Small intestine (tissue), 7 donors: ENCODE measurements at regions not wholly inside any gene's neighbourhood (a gene's known extent, or its start where the extent isn't known, plus 50 kb on each side); places are given as distances from the start of the nearest gene placed in this dataset.

Experiments used
- DNase-seq, 2 donors: peaks; one replicate each; pipeline versions ENCODE4 v3.0.0 to v3.0.0-alpha.2; 2013
- FAIRE-seq: peaks from 2 replicates; lab custom pipeline; 2012; peaks lifted over from hg19 to GRCh38; lab: Jason Lieb, UNC
- H3K27ac ChIP-seq, 3 donors: one replicate each; pipeline ENCODE4 v1.5.1; 2013; ENCODE audit warnings: low read length in 2 of 3, mild to moderate bottlenecking in 2 of 3, control low read depth in 1 of 3, inconsistent platforms in 1 of 3, low read depth in 1 of 3, moderate library complexity in 1 of 3
- H3K27me3 ChIP-seq, 3 donors: one replicate each; pipeline ENCODE4 v1.6.1; 2013; ENCODE audit warnings: low read length in 3 of 3, inconsistent platforms in 1 of 3; ENCODE audit not compliant: control insufficient read depth in 3 of 3, insufficient read depth in 3 of 3
- H3K36me3 ChIP-seq, 3 donors: one replicate each; pipeline ENCODE4 v1.6.1; 2013; ENCODE audit warnings: low read length in 3 of 3, inconsistent platforms in 1 of 3, low read depth in 1 of 3, mild to moderate bottlenecking in 1 of 3, moderate library complexity in 1 of 3; ENCODE audit not compliant: control insufficient read depth in 3 of 3, insufficient read depth in 2 of 3
- H3K4me1 ChIP-seq, 3 donors: one replicate each; pipeline ENCODE4 v1.6.1; 2013; ENCODE audit warnings: low read length in 2 of 3, inconsistent platforms in 1 of 3, low read depth in 1 of 3, mild to moderate bottlenecking in 1 of 3, moderate library complexity in 1 of 3; ENCODE audit not compliant: control insufficient read depth in 3 of 3, insufficient read depth in 2 of 3
- H3K4me3 ChIP-seq, 3 donors: one replicate each; pipeline ENCODE4 v1.5.1; 2013; ENCODE audit warnings: low read length in 3 of 3, control low read depth in 1 of 3, inconsistent platforms in 1 of 3, low read depth in 1 of 3, mild to moderate bottlenecking in 1 of 3, moderate library complexity in 1 of 3
- H3K9me3 ChIP-seq, 2 donors: one replicate each; pipeline ENCODE4 v1.6.1; 2013; ENCODE audit warnings: low read depth in 1 of 2, low read length in 1 of 2; ENCODE audit not compliant: control insufficient read depth in 2 of 2, insufficient read depth in 1 of 2
- WGBS, 3 donors: extraction: QIAGEN DNeasy Blood & Tissue Kit; methylation state at CpG; one replicate each; pipeline ENCODE4 v1.1.7; 2013; 5-methylcytosine and 5-hydroxymethylcytosine counted together
- donor health status: healthy with polysubstance abuse.
- donor health status: control.
- donor health status: control.
- donor health status: Bipolar disorder and iron deficiency.
- donor health status: healthy.

DNA sequence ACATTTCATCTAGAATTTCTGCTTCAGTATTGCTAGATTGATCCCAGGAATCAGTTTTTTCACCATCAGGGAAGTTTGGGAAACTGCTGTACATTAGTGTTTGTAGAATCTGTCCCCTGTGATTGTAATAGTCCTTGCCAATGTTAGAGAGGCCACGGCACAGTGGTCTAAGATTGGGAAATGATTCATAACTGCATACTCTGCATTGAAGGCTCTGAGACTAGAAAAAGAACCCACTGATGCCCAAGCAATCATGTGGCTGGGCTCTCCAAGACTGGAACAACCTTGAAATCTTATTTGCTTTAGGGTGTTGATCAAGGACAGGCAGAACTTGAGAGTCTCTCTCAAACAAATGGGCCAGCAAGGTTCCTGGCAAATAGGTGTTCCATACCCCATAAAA, 245.6 kb upstream of the LRTM1 start:
- Histone ChIP-seq H3K4me3 (no peak overlapping the region), H3K36me3 (no peaks in the 10 kb centered on the region), H3K4me1 (no peaks in the 10 kb centered on the region), H3K9me3 (no peaks in the 10 kb centered on the region), H3K27ac (no peak overlapping the region), H3K27me3 (peaks cover 0 to 2% (median 0%) of the 10 kb centered on the region in 3 donors)
- DNase-seq = no peak
- 69 to 89% (median 82%) methylated on average over 1 of the region's 1 CpG for WGBS, 3 donors
- no peak for FAIRE-seq

DNA sequence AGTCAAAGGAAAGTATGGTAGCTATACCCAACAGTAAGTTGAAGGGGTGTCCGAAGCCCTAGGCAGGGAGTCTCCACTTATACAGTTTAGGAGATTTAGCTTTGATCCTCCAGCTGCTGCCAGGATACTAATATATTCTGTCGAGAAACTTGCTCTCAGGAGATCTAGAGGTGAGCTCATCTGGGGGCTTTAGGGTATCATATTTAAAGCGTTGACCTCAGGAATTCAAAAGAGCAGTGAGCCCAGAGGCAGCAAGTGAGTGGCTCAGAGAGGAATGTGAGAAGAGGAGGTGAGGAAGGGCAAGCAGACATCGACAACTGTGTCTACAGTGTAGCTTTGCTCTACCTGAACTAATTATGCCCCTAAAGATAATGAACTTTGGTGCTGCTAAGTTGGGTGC, 245.1 kb upstream of the LRTM1 start:
- H3K9me3 ChIP-seq = no peaks in the 10 kb centered on the region
- H3K27me3 ChIP-seq = peaks cover 0 to 2% (median 0%) of the 10 kb centered on the region in 3 donors
- DNase-seq (no peak), FAIRE-seq (no peak)
- no peak overlapping the region for H3K4me3 ChIP-seq
- 73 to 86% (median 85%) methylated on average over 4 of the region's 4 CpGs for WGBS, 3 donors
- no peak overlapping the region for H3K27ac ChIP-seq
- H3K4me1 ChIP-seq = peaks cover 0 to under 1% (median 0%) of the 10 kb centered on the region in 3 donors
- H3K36me3 ChIP-seq = no peaks in the 10 kb centered on the region

DNA sequence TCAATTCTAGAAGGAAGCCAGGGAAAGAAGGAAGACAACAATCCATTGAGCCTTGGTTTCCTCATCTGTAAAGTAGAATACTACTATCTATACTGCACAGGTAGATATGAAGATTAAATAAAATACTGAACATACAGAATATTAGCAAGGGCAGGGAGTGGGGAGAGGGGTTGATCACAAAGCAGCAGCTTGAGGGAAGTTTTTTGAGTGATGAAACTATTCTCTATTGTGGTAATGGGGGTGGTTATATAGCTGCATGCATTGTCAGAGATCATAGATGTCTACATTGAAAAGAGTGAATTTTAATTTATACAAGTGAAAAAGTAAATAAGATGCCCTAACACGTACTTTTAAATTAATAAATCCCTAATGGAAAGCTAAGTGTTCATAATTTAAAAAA, 242.6 kb upstream of the LRTM1 start:
- no peaks in the 10 kb centered on the region for H3K36me3 ChIP-seq
- DNase-seq (no peak), FAIRE-seq (no peak)
- peaks cover 0 to 2% (median 0%) of the 10 kb centered on the region in 3 donors for H3K27me3 ChIP-seq
- H3K27ac ChIP-seq = no peak overlapping the region
- no peaks in the 10 kb centered on the region for H3K9me3 ChIP-seq
- H3K4me3 ChIP-seq = no peak overlapping the region
- WGBS, 3 donors = 36 to 56% (median 44%) methylated on average over 1 of the region's 1 CpG
- H3K4me1 ChIP-seq = peaks cover 0 to 2% (median 0%) of the 10 kb centered on the region in 3 donors

DNA sequence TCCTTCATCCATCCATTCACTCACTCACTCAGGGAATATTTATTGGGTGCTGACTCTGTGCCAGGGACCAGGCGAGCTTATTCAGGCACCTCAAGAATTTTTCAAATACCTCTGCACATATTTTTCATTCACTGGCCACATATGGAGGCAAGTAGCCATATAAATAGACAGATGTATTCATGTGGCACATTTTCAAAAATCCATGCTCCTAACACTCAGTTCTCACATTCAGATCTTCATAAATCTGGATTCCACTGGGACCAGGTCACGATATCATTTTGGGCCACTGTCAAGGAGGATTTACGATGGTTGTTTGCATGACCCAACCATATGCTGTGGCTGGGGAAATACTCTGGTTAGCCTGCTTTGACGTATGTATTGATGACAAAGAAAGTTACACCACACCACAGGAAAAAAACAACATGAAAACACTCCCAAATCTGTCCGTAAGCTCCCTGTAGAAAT, 241.8 kb upstream of the LRTM1 start:
- Histone ChIP-seq H3K36me3 (no peaks in the 10 kb centered on the region), H3K27ac (no peak overlapping the region), H3K4me3 (no peak overlapping the region), H3K27me3 (peaks cover 0 to 2% (median 0%) of the 10 kb centered on the region in 3 donors), H3K4me1 (peaks cover 0 to 2% (median 0%) of the 10 kb centered on the region in 3 donors), H3K9me3 (no peaks in the 10 kb centered on the region)
- no peak for DNase-seq
- no peak for FAIRE-seq
- 57 to 65% (median 63%) methylated on average over 5 of the region's 5 CpGs for WGBS, 3 donors

DNA sequence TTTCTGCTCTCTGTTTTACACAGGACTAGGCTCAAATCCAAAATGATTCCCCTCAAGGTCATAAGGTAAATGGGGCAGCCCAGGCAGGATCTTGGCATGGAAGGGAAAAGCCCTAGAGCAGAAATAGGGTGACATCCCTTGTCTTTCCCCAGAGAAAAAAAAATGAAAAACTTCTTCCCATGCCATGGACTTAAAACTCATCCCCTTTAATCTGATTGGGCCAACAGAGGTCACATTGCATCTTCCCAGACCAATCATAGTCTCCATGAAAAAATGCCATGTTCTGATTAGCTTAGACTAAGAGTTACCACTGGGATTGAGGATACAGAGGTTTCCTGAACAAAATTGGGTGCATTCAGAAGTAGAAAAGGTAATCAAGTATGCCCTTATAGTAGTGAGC, 241.3 kb upstream of the LRTM1 start:
- H3K4me1 ChIP-seq = peaks cover 0 to 2% (median 0%) of the 10 kb centered on the region in 3 donors
- no peak overlapping the region for H3K27ac ChIP-seq
- no peak for FAIRE-seq

DNA sequence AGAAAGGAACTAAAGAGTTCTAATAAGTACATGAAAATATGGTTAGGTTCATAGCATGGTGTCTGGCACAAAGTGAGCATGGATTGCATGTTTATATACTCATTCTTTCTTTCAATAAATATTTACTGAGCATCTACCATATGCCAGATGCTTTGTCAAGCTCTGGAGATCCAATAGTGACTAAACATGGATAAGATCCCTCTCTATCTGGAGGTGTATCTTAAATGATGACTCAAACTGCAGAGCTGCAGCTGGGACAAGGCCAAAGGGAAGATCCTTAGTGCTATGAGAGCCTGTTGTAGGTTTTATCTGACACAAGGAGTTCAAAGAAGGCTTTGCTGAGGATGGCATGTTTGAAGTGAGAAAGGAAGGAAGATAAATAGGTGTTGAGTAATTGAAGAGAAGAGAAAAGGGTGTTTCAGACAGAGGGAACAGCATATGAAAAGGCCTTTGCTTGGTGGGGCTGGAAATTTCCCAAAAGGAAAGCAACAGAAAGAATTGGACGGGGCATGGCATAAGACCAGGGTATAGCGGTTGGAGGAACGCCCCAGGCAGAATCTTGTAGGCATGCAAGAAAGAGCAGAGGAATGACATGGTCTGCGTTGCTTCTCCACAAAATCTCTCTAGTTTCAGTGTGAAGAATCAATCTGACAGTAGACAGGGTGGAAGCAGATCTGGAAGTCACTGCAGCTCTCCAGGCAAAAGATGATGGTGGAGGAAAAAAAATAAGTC, 239.9 kb upstream of the LRTM1 start:
- H3K27me3 ChIP-seq = peaks cover 0 to 2% (median 0%) of the 10 kb centered on the region in 3 donors
- 79 to 86% (median 84%) methylated on average over 4 of the region's 4 CpGs for WGBS, 3 donors
- no peak overlapping the region for H3K4me3 ChIP-seq
- H3K4me1 ChIP-seq = peaks cover 0 to 2% (median 0%) of the 10 kb centered on the region in 3 donors
- FAIRE-seq (no peak), DNase-seq (no peak)
- H3K36me3 ChIP-seq = no peaks in the 10 kb centered on the region
- H3K9me3 ChIP-seq = no peaks in the 10 kb centered on the region
- peak overlapping the region in 1 of 3 donors; percentile 21 for H3K27ac ChIP-seq

More for the DNA sequence above, 241.3 kb upstream of the LRTM1 start:
- H3K36me3 ChIP-seq = no peaks in the 10 kb centered on the region
- H3K4me3 ChIP-seq = no peak overlapping the region
- no peaks in the 10 kb centered on the region for H3K9me3 ChIP-seq
- no peak for DNase-seq
- peaks cover 0 to 2% (median 0%) of the 10 kb centered on the region in 3 donors for H3K27me3 ChIP-seq

DNA sequence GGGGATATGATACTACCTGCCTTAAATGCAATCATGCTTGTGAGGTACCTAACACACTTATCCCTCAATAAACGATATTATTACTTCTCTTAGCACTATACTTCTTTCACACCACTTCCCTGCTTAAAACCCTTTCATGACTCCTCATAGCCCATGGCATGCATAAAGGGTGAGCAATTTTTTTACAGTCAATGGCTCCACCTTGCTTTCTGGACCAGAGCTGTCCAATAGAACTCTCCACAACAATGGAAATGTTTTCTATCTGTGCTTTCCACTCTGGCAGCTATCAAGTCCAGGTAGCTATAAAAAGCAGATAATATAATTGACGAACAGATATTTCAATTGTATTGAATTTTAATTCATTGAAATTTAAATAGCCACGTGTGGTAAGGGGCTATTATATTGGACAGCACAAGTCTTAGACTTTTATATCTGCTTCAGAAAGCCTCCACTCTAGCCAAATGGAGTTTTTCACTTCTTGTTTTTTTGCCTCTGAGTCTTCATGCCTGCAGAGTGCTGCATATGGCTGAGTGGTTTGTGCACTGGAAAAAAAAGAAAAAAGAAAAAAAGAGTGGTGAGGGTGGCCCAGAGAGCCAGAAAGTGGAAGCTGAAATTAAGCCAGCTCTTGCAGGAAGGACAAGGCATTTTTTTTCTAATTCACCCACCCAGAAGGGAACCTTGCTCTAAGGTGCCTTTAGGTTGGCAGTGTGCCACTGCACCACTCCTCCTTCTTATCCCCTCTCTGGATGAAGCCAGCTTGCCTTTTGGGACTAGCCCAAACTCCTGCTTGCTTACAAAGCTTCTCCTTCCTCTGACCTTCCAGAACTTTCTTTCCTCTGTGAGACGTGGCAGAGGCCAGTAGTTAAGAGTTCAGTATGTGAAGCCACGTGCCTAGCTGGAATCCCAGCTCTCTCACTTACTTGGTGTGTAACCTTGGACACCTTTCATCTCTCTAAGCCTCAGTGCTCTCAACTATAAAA, 239.0 kb upstream of the LRTM1 start:
- DNase-seq (no peak), FAIRE-seq (no peak)
- peaks cover 0 to 2% (median 0%) of the 10 kb centered on the region in 3 donors for H3K4me1 ChIP-seq
- no peaks in the 10 kb centered on the region for H3K36me3 ChIP-seq
- no peak overlapping the region for H3K27ac ChIP-seq
- no peaks in the 10 kb centered on the region for H3K9me3 ChIP-seq
- H3K27me3 ChIP-seq = peaks cover 0 to 2% (median 0%) of the 10 kb centered on the region in 3 donors
- no peak overlapping the region for H3K4me3 ChIP-seq
- WGBS, 3 donors = 38 to 52% (median 41%) methylated on average over 5 of the region's 5 CpGs

DNA sequence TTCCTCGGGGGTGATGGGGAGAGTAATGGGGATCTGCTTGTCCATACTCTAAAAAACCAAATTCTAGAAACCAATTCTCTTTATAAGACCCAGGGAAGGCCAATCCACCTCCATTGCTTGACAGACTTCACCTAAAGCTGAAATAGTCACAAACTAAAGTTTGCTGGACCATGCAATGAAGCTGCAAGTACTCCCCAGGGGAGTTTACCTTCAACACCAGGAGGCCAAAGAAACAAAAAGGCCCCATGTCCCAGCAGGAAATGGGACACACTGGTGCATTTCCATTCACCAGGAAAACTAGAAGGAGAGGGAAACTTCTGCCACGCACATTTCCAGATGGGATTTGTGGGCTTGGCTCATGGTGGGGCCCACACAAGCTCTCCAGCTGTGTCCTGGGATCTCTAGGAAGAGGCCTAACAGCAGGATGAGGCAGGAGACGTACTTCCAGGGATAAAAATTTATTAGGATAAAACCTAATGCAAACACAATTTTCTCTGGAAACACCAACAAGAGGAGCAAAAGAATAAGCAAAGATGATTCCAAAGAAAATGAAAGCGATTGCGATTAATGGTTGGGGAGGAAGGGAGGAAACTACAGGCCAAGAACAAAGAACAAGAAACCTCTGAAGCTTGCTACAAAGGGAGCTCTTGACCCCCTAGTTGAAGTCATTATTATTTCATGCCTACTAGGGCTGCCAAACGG, 238.0 kb upstream of the LRTM1 start:
- Histone ChIP-seq H3K36me3 (no peaks in the 10 kb centered on the region), H3K27ac (peak overlapping the region in 1 of 3 donors; percentile 8), H3K27me3 (peaks cover 0 to 1% (median 0%) of the 10 kb centered on the region in 3 donors), H3K4me3 (no peak overlapping the region), H3K9me3 (no peaks in the 10 kb centered on the region), H3K4me1 (peaks cover 0 to 2% (median 0%) of the 10 kb centered on the region in 3 donors)
- DNase-seq = no peak
- no peak for FAIRE-seq
- WGBS, 3 donors = 59 to 66% (median 65%) methylated on average over 6 of the region's 6 CpGs
